Stimulated activated naive CD8-positive, alpha-beta T cell treated with anti-CD3 and anti-CD28 coated beads, Interleukin-15, Interleukin-2, amounts not matched to agents 100 ng/mL and 50 ng/mL, for 24 hours (primary cell): ENCODE measurements at regions not wholly inside any gene's neighbourhood (a gene's known extent, or its start where the extent isn't known, plus 50 kb on each side); places are given as distances from the start of the nearest gene placed in this dataset.

Source experiments
- H3K27ac Mint-ChIP-seq: one replicate; pipeline ENCODE4 v1.8.0; 2021; ENCODE audit warnings: mild to moderate bottlenecking, mixed read lengths
- H3K27me3 Mint-ChIP-seq: one replicate; pipeline ENCODE4 v1.8.0; 2021; ENCODE audit warnings: mixed read lengths
- H3K36me3 Mint-ChIP-seq: one replicate; pipeline ENCODE4 v1.8.0; 2021; ENCODE audit warnings: low read depth, mixed read lengths
- H3K4me1 Mint-ChIP-seq: one replicate; pipeline ENCODE4 v1.8.0; 2021; ENCODE audit warnings: low read depth, mixed read lengths
- H3K4me3 Mint-ChIP-seq: one replicate; pipeline ENCODE4 v1.8.0; 2021; ENCODE audit warnings: mild to moderate bottlenecking, mixed read lengths
- H3K9me3 Mint-ChIP-seq: one replicate; pipeline ENCODE4 v1.8.0; 2021; ENCODE audit warnings: mixed read lengths

- Mint-ChIP-seq H3K27ac (no peak overlapping the region), H3K36me3 (no peaks in the 10 kb centered on the region), H3K4me1 (no peaks in the 10 kb centered on the region), H3K4me3 (no peak overlapping the region), H3K27me3 (no peaks in the 10 kb centered on the region), H3K9me3 (peaks cover 4% of the 10 kb centered on the region)
These were observed 252.8 kb downstream of the RFC3 start for GRCh38 chr13:34070544-34071303.

- H3K4me1 Mint-ChIP-seq, result no peaks in the 10 kb centered on the region
- no peaks in the 10 kb centered on the region for H3K27me3 Mint-ChIP-seq
- H3K4me3 Mint-ChIP-seq, result no peak overlapping the region
- H3K9me3 Mint-ChIP-seq, result peaks cover under 1% of the 10 kb centered on the region
- H3K36me3 Mint-ChIP-seq, result no peaks in the 10 kb centered on the region
- H3K27ac Mint-ChIP-seq, result no peak overlapping the region
These were observed 258.4 kb downstream of the RFC3 start for GRCh38 chr13:34076319-34076718.

- no peaks in the 10 kb centered on the region for H3K9me3 Mint-ChIP-seq
- H3K4me3 Mint-ChIP-seq, result no peak overlapping the region
- no peak overlapping the region for H3K27ac Mint-ChIP-seq
- H3K27me3 Mint-ChIP-seq, result no peaks in the 10 kb centered on the region
- H3K36me3 Mint-ChIP-seq, result no peaks in the 10 kb centered on the region
- H3K4me1 Mint-ChIP-seq, result no peaks in the 10 kb centered on the region
These were observed 259.2 kb downstream of the RFC3 start for GRCh38 chr13:34076943-34077703.

- no peaks in the 10 kb centered on the region for H3K4me1 Mint-ChIP-seq
- no peaks in the 10 kb centered on the region for H3K36me3 Mint-ChIP-seq
These were observed 260.5 kb downstream of the RFC3 start for GRCh38 chr13:34078334-34078999.

GRCh38 chr13:34085204-34085603, 267.3 kb downstream of the RFC3 start:
- Mint-ChIP-seq H3K36me3 (no peaks in the 10 kb centered on the region), H3K27ac (no peak overlapping the region), H3K9me3 (peaks cover 9% of the 10 kb centered on the region), H3K4me1 (no peaks in the 10 kb centered on the region), H3K27me3 (no peaks in the 10 kb centered on the region), H3K4me3 (no peak overlapping the region)

More at GRCh38 chr13:34078334-34078999, 260.5 kb downstream of the RFC3 start:
- no peaks in the 10 kb centered on the region for H3K9me3 Mint-ChIP-seq
- H3K4me3 Mint-ChIP-seq, result no peak overlapping the region
- no peaks in the 10 kb centered on the region for H3K27me3 Mint-ChIP-seq
- no peak overlapping the region for H3K27ac Mint-ChIP-seq

- no peak overlapping the region for H3K4me3 Mint-ChIP-seq
- no peaks in the 10 kb centered on the region for H3K36me3 Mint-ChIP-seq
- peaks cover 9% of the 10 kb centered on the region for H3K9me3 Mint-ChIP-seq
- no peaks in the 10 kb centered on the region for H3K4me1 Mint-ChIP-seq
- no peaks in the 10 kb centered on the region for H3K27me3 Mint-ChIP-seq
- H3K27ac Mint-ChIP-seq, result no peak overlapping the region
These were observed 268.3 kb downstream of the RFC3 start for GRCh38 chr13:34086281-34086680.

- no peak overlapping the region for H3K4me3 Mint-ChIP-seq
- H3K9me3 Mint-ChIP-seq, result peaks cover 9% of the 10 kb centered on the region
- no peaks in the 10 kb centered on the region for H3K4me1 Mint-ChIP-seq
- no peaks in the 10 kb centered on the region for H3K36me3 Mint-ChIP-seq
- H3K27me3 Mint-ChIP-seq, result no peaks in the 10 kb centered on the region
- H3K27ac Mint-ChIP-seq, result no peak overlapping the region
These were observed 269.8 kb downstream of the RFC3 start for GRCh38 chr13:34087791-34088190.

- H3K27me3 Mint-ChIP-seq, result no peaks in the 10 kb centered on the region
- H3K36me3 Mint-ChIP-seq, result no peaks in the 10 kb centered on the region
- H3K4me3 Mint-ChIP-seq, result no peak overlapping the region
- H3K9me3 Mint-ChIP-seq, result peaks cover 3% of the 10 kb centered on the region
- no peak overlapping the region for H3K27ac Mint-ChIP-seq
- H3K4me1 Mint-ChIP-seq, result no peaks in the 10 kb centered on the region
These were observed 285.9 kb downstream of the RFC3 start for GRCh38 chr13:34103854-34104253.

- no peak overlapping the region for H3K27ac Mint-ChIP-seq
- no peaks in the 10 kb centered on the region for H3K4me1 Mint-ChIP-seq
- H3K9me3 Mint-ChIP-seq, result peaks cover 6% of the 10 kb centered on the region
These were observed 286.9 kb downstream of the RFC3 start for GRCh38 chr13:34104853-34105252.

GRCh38 chr13:34107806-34108205, 289.9 kb downstream of the RFC3 start:
- Mint-ChIP-seq H3K27me3 (no peaks in the 10 kb centered on the region), H3K36me3 (no peaks in the 10 kb centered on the region), H3K9me3 (peaks cover 3% of the 10 kb centered on the region), H3K4me1 (no peaks in the 10 kb centered on the region), H3K4me3 (no peak overlapping the region), H3K27ac (no peak overlapping the region)

More at GRCh38 chr13:34104853-34105252, 286.9 kb downstream of the RFC3 start:
- H3K27me3 Mint-ChIP-seq, result no peaks in the 10 kb centered on the region
- no peaks in the 10 kb centered on the region for H3K36me3 Mint-ChIP-seq
- no peak overlapping the region for H3K4me3 Mint-ChIP-seq

- H3K27ac Mint-ChIP-seq, result no peak overlapping the region
- H3K27me3 Mint-ChIP-seq, result no peaks in the 10 kb centered on the region
- H3K4me3 Mint-ChIP-seq, result no peak overlapping the region
- no peaks in the 10 kb centered on the region for H3K36me3 Mint-ChIP-seq
- peaks cover 3% of the 10 kb centered on the region for H3K9me3 Mint-ChIP-seq
- H3K4me1 Mint-ChIP-seq, result no peaks in the 10 kb centered on the region
These were observed 290.5 kb downstream of the RFC3 start for GRCh38 chr13:34108410-34108809.

GRCh38 chr13:34114581-34114980, 296.6 kb downstream of the RFC3 start:
- Mint-ChIP-seq H3K4me1 (no peaks in the 10 kb centered on the region), H3K27me3 (no peaks in the 10 kb centered on the region), H3K4me3 (no peak overlapping the region), H3K9me3 (peaks cover 3% of the 10 kb centered on the region), H3K36me3 (no peaks in the 10 kb centered on the region), H3K27ac (no peak overlapping the region)

- Mint-ChIP-seq H3K27ac (no peak overlapping the region), H3K4me3 (no peak overlapping the region), H3K4me1 (no peaks in the 10 kb centered on the region), H3K36me3 (no peaks in the 10 kb centered on the region), H3K27me3 (no peaks in the 10 kb centered on the region), H3K9me3 (peaks cover 10% of the 10 kb centered on the region)
These were observed 298.7 kb downstream of the RFC3 start for GRCh38 chr13:34116651-34117050.

- H3K36me3 Mint-ChIP-seq, result no peaks in the 10 kb centered on the region
- H3K4me1 Mint-ChIP-seq, result no peaks in the 10 kb centered on the region
- H3K27me3 Mint-ChIP-seq, result no peaks in the 10 kb centered on the region
- peaks cover 7% of the 10 kb centered on the region for H3K9me3 Mint-ChIP-seq
- no peak overlapping the region for H3K4me3 Mint-ChIP-seq
- no peak overlapping the region for H3K27ac Mint-ChIP-seq
These were observed 306.8 kb downstream of the RFC3 start for GRCh38 chr13:34124666-34125306.

GRCh38 chr13:34127523-34127922, 309.6 kb downstream of the RFC3 start:
- Mint-ChIP-seq H3K9me3 (no peaks in the 10 kb centered on the region), H3K4me1 (no peaks in the 10 kb centered on the region), H3K27me3 (no peaks in the 10 kb centered on the region), H3K27ac (no peak overlapping the region), H3K4me3 (no peak overlapping the region), H3K36me3 (no peaks in the 10 kb centered on the region)
